ENCODE measurements at regions not wholly inside any gene's neighbourhood (a gene's known extent, or its start where the extent isn't known, plus 50 kb on each side); places are given as distances from the start of the nearest gene placed in this dataset.
A peak's percentile ranks its signal among the peaks of the same experiment; 100 is the strongest.

GRCh38 chr3:124653071-124653796 lies 77.0 kb upstream of the UMPS start:
- no peak for DNase-seq

GRCh38 chr3:124653797-124654469 lies 76.3 kb upstream of the UMPS start:
- DNase-seq, result no peak

- DNase-seq, result no peak
Observed at GRCh38 chr3:124654470-124654845, 75.8 kb upstream of the UMPS start.

GRCh38 chr3:124656531-124656930 lies 73.7 kb upstream of the UMPS start:
- no peak for DNase-seq

- no peak for DNase-seq
Observed at GRCh38 chr3:124657138-124657537, 73.1 kb upstream of the UMPS start.

- no peak for DNase-seq
Observed at GRCh38 chr3:124658270-124658669, 72.0 kb upstream of the UMPS start.

- DNase-seq, result no peak
Observed at GRCh38 chr3:124659175-124659574, 71.1 kb upstream of the UMPS start.

- DNase-seq, result no peak
Observed at GRCh38 chr3:124660599-124660998, 69.7 kb upstream of the UMPS start.

GRCh38 chr3:124663690-124664089 lies 66.6 kb upstream of the UMPS start:
- no peak for DNase-seq

- no peak for DNase-seq
Observed at GRCh38 chr3:124664804-124665203, 65.4 kb upstream of the UMPS start.

- DNase-seq, result no peak
Observed at GRCh38 chr3:124666067-124666466, 64.2 kb upstream of the UMPS start.

- DNase-seq, result no peak
Observed at GRCh38 chr3:124669470-124669869, 60.8 kb upstream of the UMPS start.

- peak; percentile 54 for DNase-seq
Observed at GRCh38 chr3:124671106-124671505, 59.1 kb upstream of the UMPS start.

GRCh38 chr3:124674336-124674735 lies 55.9 kb upstream of the UMPS start:
- no peak for DNase-seq

- no peak for DNase-seq
Observed at GRCh38 chr3:124676236-124676635, 54.0 kb upstream of the UMPS start.

- no peak for DNase-seq
Observed at GRCh38 chr3:124679048-124679638, 51.1 kb upstream of the UMPS start.

Measured in CD4-positive, alpha-beta T cell treated with Interleukin-21 for 1 hour (primary cell).